ENCODE measurements at regions not wholly inside any gene's neighbourhood (a gene's known extent, or its start where the extent isn't known, plus 50 kb on each side); places are given as distances from the start of the nearest gene placed in this dataset.
"Not testable (repeated sequence)": the region's sequence is repeated elsewhere in the genome, so short reads cannot be mapped to it uniquely, and the experiment has no call there.

- not testable (repeated sequence) for DNase-seq
These were observed 301.2 kb downstream of the CCDC74A start for GRCh38 chr2:131828633-131829455.

GRCh38 chr2:131829456-131830241 is 302.0 kb downstream of the CCDC74A start:
- DNase-seq: not testable (repeated sequence)

DNA sequence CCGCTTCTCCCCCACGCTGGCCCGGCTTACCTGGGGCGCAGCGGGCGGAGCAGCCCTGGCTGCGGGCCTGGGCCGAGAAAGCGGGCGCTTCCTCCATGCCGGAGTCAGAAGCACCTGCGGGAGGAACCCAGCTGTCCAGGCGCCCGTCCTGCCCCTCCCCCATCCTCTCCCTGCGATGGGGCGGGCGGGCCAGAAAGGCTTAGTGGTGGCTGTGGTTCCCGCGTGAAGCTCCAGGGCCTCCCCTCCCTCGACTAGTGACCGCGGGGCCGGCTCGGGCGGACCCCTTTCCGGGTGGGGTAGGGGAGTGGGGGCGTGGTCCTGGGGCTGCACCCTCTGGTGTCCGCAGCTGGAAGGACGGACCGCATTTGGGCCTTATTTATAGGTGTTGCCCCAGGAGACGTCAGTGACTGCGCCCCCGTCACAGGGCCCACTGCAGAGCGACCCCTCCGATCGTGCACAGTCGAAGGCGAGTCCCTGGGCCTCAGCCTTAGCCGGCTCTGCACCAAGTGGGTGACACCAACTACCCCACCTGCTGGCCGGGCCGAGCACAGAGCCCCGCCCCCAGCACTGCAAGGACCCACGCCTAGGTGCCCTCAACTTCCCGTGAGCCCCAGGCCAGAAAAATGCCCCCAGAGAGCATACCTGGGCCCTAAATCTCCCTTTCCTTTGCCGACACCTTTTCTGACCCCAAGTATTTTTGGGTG is 302.7 kb downstream of the CCDC74A start:
- DNase-seq: peak; percentile 4

DNA sequence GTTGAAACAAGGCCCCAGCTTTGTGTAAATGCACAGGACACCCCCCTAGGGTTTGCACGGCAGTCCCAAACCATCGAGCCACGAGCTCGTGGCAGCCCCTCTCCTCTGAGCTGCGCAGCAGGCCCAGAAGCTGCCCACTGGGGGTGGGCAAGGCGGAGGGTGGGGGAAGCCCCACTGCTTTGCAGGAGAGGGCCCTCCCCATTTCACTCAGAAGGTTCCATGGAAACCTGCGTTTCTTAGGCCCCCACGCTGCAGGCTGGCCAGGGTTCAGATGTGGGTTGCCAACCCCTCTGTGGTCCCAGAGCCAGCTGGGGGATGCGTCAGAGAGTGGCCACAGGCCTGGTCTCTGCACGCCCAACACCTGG is 303.2 kb downstream of the CCDC74A start:
- not testable (repeated sequence) for DNase-seq

GRCh38 chr2:131831450-131832208 is 303.9 kb downstream of the CCDC74A start:
- DNase-seq: not testable (repeated sequence)

DNA sequence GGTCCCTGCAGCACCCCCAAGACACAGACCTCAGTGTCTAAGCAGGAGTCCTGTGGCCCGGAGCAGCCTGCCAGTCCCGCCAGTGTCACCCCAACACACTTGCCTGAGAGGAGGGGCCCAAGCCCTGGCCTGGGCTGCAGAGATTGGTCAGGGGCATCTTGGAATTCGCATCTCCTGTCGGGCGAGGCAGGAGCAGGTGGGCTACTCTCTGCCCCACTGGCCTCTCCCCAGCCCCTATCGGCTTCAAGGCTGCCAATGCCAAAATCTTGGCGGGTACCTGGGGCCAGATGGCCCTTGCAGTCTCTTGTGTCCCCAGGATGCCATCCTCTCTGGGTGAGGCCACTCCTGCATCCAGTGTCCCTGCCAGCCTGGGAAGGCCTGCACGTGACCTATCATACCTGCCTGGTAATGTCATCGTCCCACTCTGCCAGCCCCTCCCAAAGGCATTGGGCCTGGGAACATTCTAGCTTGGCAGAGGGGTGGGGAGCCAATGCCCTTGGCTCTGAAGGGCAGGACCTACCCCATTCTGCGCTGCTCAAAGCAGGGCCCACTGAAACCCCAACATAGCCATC is 304.6 kb downstream of the CCDC74A start:
- not testable (repeated sequence) for DNase-seq

- DNase-seq: peak; percentile 38
These were observed 305.2 kb downstream of the CCDC74A start for GRCh38 chr2:131832917-131833316.

DNA sequence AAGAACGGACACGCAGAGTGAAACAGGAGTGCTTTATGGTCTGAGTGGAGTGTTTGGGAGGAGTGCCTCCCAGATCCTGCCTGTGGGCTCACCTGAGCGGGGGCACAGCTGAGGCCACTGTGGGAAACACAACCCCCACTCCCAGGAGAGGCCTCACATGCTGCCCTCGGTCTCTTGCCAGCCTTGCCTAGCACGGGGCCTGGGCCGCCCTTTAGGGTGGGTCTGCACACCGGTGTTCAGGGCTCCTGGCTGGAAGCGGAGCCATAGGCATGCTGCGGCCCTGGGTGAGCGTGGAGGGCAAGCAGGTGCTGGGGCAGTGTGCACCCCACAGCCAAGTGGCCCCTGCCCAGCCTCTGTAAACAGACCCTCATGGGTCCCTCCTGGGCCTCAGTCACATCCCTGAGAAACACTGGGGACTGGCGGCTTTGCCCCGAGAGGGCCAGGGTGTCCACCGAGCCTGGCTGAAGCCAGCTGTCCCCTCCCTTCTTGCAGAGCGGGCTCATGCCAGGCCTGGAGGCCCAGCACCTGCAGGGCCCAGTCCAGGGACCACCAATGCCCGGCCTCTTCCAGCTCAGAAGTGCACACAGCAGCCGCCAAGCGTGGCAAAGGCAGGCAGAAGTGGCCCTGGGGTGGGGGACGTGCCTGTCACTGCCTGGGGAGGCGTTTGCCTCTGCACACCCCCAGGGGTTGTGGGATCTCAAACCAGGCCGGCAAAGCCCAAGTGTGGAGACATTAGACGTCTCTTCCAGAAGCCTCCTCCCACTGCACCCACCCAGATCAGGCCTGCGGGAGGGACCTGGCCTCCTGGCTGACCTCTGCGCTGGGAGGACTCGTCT is 305.9 kb downstream of the CCDC74A start:
- not testable (repeated sequence) for DNase-seq

- not testable (repeated sequence) for DNase-seq
These were observed 306.7 kb downstream of the CCDC74A start for GRCh38 chr2:131834203-131835020.

GRCh38 chr2:131835022-131835421 is 307.3 kb downstream of the CCDC74A start:
- DNase-seq: not testable (repeated sequence)

DNA sequence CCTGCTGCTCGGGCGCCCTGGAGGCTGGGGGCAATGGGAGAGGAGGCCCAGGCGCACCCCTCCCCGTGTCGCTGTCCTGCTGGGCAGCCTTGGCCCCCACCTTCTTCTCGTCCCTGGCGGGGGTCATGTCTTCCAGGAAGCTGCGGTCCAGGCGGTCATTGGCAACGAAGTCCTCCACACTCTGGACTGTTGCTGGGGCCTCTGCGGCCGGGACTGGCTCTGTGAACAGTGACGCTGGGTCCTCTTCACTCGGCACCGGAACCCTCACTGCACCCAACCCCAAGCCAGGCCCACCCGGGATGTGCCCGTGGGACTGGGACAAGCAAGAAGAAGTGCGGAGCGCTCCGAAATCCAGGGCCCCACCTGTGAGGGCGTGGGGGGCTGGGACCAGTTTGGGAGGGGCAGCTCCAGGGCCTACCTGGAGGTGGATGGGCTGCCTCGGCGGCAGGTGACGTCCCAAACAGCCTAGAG is 308.0 kb downstream of the CCDC74A start:
- DNase-seq: no peak

DNA sequence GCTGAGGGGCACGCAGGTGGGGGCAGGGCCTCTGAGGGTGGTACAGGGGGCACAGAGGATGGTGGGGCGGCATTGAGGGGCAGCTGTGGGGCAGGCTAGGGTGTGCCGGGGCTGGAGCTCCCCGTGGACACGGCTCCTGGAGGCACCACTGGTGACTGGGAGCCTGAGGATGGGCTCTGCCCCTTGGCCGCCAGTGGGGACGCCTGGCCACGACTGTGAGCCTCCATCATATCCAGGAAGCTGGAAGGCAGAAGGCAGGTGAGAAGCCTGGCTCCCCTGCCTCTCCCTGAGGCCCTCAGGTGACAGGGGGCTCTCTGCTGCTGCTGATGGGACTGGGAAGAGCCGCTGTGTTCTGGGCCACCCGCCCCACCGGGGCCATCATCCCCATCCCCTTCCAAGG is 308.4 kb downstream of the CCDC74A start:
- not testable (repeated sequence) for DNase-seq

DNA sequence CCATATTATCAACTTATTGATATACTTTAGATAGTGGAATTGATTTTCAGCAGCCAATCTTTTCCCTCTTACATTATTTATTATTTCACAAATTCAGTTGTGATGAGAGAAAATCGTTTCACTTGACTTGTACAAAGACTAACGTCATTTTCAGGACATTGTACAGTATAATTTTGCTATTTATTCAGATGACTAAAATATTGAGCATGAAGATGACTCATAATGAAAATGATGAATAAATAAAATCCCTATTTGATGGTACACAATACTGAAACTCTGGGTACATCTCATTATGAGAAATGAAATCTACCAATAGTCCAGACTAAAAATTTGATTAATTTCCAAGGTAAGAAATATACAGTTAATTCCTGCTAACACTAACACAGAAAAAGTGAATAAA is 316.4 kb downstream of the CCDC74A start:
- DNase-seq: not testable (repeated sequence)

DNA sequence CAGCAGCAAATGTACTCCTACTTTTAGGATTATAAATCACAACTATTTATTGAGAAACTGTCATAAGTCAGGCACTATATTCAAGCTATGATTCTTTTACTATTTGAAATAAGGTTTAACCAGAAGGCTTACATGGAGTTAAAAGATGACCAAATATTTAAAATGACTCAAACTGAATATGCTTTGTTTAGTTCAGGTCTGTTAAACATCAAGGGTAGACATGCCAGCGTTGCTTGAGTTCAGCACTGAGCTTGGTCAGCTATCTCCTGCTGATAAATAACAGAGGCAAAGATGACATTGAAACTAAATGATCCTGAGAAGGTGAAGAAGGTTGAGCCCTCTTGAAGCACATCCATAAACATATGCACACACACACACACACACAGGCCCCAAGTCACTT is 305.6 kb downstream of the ANKRD30BL start:
- not testable (repeated sequence) for DNase-seq

DNA sequence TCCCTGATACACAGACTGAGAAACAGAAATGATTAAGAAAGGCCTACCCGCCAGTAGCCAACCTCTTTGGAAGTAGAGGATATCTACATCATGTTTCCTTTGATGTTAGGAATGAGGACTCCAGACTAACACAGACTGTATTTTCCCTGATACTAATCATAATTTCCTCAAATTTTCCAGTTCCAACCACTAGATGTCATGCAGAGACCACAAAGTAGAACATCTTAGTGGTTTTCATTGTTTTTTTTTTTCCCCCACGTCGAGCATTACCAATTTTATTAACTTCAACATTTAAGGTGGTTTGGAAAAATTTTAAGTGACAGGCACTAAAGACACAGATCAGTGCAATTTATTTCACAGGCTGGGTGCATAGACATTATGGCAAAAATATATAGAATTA is 303.6 kb downstream of the ANKRD30BL start:
- not testable (repeated sequence) for DNase-seq
